ENCODE measurements at regions not wholly inside any gene's neighbourhood (a gene's known extent, or its start where the extent isn't known, plus 50 kb on each side); places are given as distances from the start of the nearest gene placed in this dataset.

DNA sequence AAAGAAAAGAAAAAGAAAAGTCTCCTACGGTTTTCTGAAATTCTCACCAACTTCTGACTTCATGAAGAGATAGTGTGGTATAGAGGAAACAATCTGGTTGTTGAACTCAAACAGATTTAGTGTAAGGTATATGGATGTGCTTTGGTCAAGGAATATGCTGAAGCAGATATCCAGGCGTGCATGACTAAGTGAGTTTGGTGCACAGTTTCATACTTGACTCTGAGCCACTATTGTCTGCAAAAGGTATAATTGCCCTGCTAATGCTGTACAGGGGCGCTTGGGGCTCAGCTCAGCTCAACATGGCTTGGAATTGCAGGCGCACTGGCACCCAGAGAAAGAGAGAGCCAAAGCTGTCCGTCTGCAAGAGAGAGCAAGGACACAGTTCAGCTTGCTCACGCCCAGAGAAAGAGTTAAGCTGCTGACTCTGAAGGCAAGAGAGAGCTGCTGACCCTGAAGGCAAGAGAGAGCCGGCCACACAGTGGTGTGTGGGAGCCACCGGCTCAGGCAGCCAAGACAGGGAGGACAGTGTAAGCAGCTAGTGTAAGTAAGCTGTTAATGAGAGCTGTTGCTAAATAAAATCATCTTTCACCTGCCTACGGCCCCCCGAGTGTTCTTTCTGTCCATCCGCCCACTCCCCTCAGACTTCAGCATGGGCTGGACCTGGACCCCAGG lies 66.4 kb upstream of the SLC38A4 start:
- Histone ChIP-seq H3K4me3 (ENCODE audit: low read depth in 1 of 2, low read length in 1 of 2) (no peak overlapping the region), H3K4me1 (ENCODE audit: control insufficient read depth in 1 of 2, insufficient read depth in 1 of 2, low read depth in 1 of 2, low read length in 1 of 2) (no peaks in the 10 kb centered on the region), H3K36me3 (no peaks in the 10 kb centered on the region), H3K27ac (no peak overlapping the region), H3K9me3 (no peaks in the 10 kb centered on the region), H3K27me3 (no peaks in the 10 kb centered on the region)
- TF ChIP-seq, protein P1, sequence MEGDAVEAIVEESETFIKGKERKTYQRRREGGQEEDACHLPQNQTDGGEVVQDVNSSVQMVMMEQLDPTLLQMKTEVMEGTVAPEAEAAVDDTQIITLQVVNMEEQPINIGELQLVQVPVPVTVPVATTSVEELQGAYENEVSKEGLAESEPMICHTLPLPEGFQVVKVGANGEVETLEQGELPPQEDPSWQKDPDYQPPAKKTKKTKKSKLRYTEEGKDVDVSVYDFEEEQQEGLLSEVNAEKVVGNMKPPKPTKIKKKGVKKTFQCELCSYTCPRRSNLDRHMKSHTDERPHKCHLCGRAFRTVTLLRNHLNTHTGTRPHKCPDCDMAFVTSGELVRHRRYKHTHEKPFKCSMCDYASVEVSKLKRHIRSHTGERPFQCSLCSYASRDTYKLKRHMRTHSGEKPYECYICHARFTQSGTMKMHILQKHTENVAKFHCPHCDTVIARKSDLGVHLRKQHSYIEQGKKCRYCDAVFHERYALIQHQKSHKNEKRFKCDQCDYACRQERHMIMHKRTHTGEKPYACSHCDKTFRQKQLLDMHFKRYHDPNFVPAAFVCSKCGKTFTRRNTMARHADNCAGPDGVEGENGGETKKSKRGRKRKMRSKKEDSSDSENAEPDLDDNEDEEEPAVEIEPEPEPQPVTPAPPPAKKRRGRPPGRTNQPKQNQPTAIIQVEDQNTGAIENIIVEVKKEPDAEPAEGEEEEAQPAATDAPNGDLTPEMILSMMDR (IDR thresholded peaks at IDR 0.05): no peak

DNA sequence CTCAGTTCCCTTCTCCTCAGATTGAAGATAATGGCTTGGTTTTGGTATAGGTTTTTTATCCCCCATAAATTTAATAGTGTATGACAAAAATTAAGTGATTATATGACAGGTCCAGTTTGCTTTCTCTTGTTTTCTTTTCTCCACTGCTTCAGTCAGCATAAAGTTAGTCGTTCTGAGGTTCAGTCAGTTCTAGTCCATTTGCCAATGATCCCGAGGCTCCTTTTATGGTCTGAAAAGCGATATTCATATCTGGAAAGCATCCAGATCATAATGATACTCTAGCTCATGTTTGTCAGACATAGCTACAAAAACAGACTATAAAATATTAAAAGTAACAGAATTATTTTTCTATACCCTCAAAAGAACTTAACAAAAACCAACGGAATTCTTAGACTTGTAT lies 67.1 kb upstream of the SLC38A4 start:
- no peaks in the 10 kb centered on the region for H3K9me3 ChIP-seq
- H3K27me3 ChIP-seq: no peaks in the 10 kb centered on the region
- H3K4me3 ChIP-seq (ENCODE audit: low read depth in 1 of 2, low read length in 1 of 2): no peak overlapping the region
- H3K36me3 ChIP-seq: no peaks in the 10 kb centered on the region
- no peak overlapping the region for H3K27ac ChIP-seq
- H3K4me1 ChIP-seq (ENCODE audit: control insufficient read depth in 1 of 2, insufficient read depth in 1 of 2, low read depth in 1 of 2, low read length in 1 of 2): no peaks in the 10 kb centered on the region
- TF ChIP-seq, protein P1 (IDR thresholded peaks at IDR 0.05): no peak

DNA sequence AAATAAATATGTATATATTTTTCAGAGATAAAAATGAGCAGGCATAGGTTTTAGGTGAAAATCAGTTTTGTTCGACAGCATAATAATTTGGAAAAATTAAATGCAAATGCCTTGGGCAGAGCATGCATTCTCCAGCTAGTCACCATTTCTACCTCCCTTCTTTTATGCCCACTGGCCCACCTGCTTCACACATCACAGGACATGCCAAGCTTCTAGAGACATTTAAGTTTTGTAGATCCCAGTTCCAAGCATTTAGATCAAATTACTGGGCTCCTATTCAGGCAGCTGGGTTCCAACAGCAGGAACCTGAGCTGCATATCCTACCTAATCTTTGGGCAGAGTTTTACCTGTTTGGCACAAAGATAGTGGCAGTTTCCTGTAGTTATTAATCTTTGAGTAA lies 67.6 kb upstream of the SLC38A4 start:
- Histone ChIP-seq H3K27ac (no peak overlapping the region), H3K27me3 (no peaks in the 10 kb centered on the region), H3K9me3 (no peaks in the 10 kb centered on the region), H3K4me3 (ENCODE audit: low read depth in 1 of 2, low read length in 1 of 2) (no peak overlapping the region), H3K4me1 (ENCODE audit: control insufficient read depth in 1 of 2, insufficient read depth in 1 of 2, low read depth in 1 of 2, low read length in 1 of 2) (no peaks in the 10 kb centered on the region), H3K36me3 (no peaks in the 10 kb centered on the region)
- TF ChIP-seq, protein P1 (IDR thresholded peaks at IDR 0.05): no peak

DNA sequence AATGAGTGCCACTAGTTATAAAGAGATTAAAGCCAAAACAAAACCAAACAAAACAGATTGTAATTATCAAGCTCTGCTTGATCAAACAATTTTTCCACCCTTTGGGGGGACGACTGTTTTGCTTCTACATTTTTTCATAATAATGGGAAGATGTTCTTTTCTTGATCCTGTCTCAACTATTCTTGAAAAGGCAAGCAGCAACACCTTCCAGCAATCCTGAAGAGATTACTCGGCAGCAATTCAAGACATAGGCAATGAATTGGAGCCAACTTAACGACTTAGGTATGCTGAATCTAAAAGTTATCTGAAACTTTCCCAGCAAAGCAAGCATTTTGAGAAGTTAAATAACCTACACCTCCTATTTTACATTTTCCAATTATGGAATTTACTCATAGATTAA lies 69.9 kb upstream of the SLC38A4 start:
- Histone ChIP-seq H3K27me3 (no peaks in the 10 kb centered on the region), H3K4me3 (ENCODE audit: low read depth in 1 of 2, low read length in 1 of 2) (no peak overlapping the region), H3K27ac (no peak overlapping the region), H3K9me3 (no peaks in the 10 kb centered on the region), H3K4me1 (ENCODE audit: control insufficient read depth in 1 of 2, insufficient read depth in 1 of 2, low read depth in 1 of 2, low read length in 1 of 2) (no peaks in the 10 kb centered on the region), H3K36me3 (no peaks in the 10 kb centered on the region)
- TF ChIP-seq, protein P1 (IDR thresholded peaks at IDR 0.05): no peak

DNA sequence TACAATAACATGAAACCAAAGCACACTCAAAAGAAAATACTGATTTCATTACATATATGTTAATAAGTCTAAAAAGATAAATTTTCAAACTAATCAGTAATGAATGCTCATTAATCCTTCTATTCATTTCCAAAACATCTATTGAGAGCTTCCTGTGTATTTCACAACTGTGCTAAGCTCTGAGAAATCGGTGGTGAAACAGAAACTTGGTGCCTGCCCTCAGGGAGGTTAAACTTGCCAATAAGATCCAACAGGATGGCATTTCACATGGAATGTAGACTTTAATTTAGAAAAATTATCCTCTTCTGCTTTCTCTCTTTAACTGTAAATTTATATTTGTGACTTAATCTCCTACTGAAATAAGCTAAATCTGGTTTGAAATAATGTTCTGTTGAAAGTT lies 70.9 kb upstream of the SLC38A4 start:
- no peaks in the 10 kb centered on the region for H3K4me1 ChIP-seq (ENCODE audit: control insufficient read depth in 1 of 2, insufficient read depth in 1 of 2, low read depth in 1 of 2, low read length in 1 of 2)

More for the DNA sequence above, 70.9 kb upstream of the SLC38A4 start:
- no peaks in the 10 kb centered on the region for H3K36me3 ChIP-seq
- no peak overlapping the region for H3K4me3 ChIP-seq (ENCODE audit: low read depth in 1 of 2, low read length in 1 of 2)
- H3K9me3 ChIP-seq: no peaks in the 10 kb centered on the region
- no peak overlapping the region for H3K27ac ChIP-seq
- TF ChIP-seq, protein P1 (IDR thresholded peaks at IDR 0.05): no peak
- no peaks in the 10 kb centered on the region for H3K27me3 ChIP-seq
